A673 (cell line): ENCODE measurements at regions not wholly inside any gene's neighbourhood (a gene's known extent, or its start where the extent isn't known, plus 50 kb on each side); places are given as distances from the start of the nearest gene placed in this dataset.

Source experiments
- BruUV-seq: library from RNA; stranded (reverse); fragments of 400-500 nt; replicated peaks from 2 replicates; lab custom pipeline; 2021; lab: Mats Ljungman, UMichigan
- CTCF ChIA-PET: fragments of 300-600 bp; sonication (Branson Sonifier 250); formaldehyde crosslinking; loops from one replicate; lab custom pipeline; 2022; ENCODE audit warnings: antibody characterized with exemption; lab: Charles Lee
- POLR2A ChIA-PET: fragments of 300-600 bp; sonication (Branson Sonifier 250); formaldehyde crosslinking; loops from one replicate; lab custom pipeline; 2022; ENCODE audit warnings: antibody characterized with exemption; ENCODE audit not compliant: low non-redundant PET; lab: Charles Lee
- DNase-seq: peaks from one replicate; pipeline ENCODE4 v3.0.0-alpha.2; 2015; ENCODE audit warnings: low spot score
- H3K27ac ChIP-seq: fragments of 200-600 bp; sonication (generic); 2 replicates; pipeline ENCODE4 v1.5.1; 2016; ENCODE audit warnings: mixed run types, low read depth, mild to moderate bottlenecking, mixed read lengths, antibody characterized with exemption, low read length; ENCODE audit not compliant: poor library complexity, severe bottlenecking
- H3K27me3 ChIP-seq: fragments of 200-600 bp; sonication (generic); replicated peaks from 2 replicates; pipeline ENCODE4 v1.6.1; 2017; ENCODE audit warnings: mixed run types, low read depth, mild to moderate bottlenecking, mixed read lengths, antibody characterized with exemption, low read length; ENCODE audit not compliant: insufficient read depth, poor library complexity
- H3K36me3 ChIP-seq: fragments of 200-600 bp; sonication (generic); 2 replicates; pipeline ENCODE4 v1.6.1; 2016; ENCODE audit warnings: mixed run types, mild to moderate bottlenecking, mixed read lengths, antibody characterized with exemption, low read length; ENCODE audit not compliant: insufficient read depth, poor library complexity, severe bottlenecking
- H3K4me1 ChIP-seq: fragments of 200-600 bp; sonication (generic); 2 replicates; pipeline ENCODE4 v1.6.1; 2017; ENCODE audit warnings: mixed run types, mild to moderate bottlenecking, mixed read lengths, antibody characterized with exemption, low read length; ENCODE audit not compliant: insufficient read depth, poor library complexity, severe bottlenecking
- H3K4me3 ChIP-seq: fragments of 200-600 bp; sonication (generic); 2 replicates; pipeline ENCODE4 v1.5.1; 2016; ENCODE audit warnings: low read depth, mixed run types, mild to moderate bottlenecking, mixed read lengths, low read length; ENCODE audit not compliant: poor library complexity, severe bottlenecking
- H3K9me3 ChIP-seq: fragments of 200-600 bp; sonication (generic); 2 replicates; pipeline ENCODE4 v1.6.1; 2016; ENCODE audit warnings: mixed run types, low read depth, mild to moderate bottlenecking, mixed read lengths, antibody characterized with exemption, low read length; ENCODE audit not compliant: poor library complexity, severe bottlenecking
- EZH2 ChIP-seq: fragments of 200-600 bp; sonication (generic); IDR thresholded peaks from 2 replicates; pipeline ENCODE4 v1.6.1; 2017; ENCODE audit warnings: borderline replicate concordance, low read depth, mild to moderate bottlenecking, mixed read lengths, antibody characterized with exemption, low read length; ENCODE audit not compliant: poor library complexity, severe bottlenecking
- intact Hi-C: fragments of 100-400 bp; cut with micrococcal nuclease; formaldehyde crosslinking; loops from one replicate; pipeline ENCODE4 v1.10.0; 2022; ENCODE audit not compliant: unreplicated experiment
- TF ChIP-seq, protein P1 (sequence below): fragments of 300-800, 200-600 bp; sonication (generic); conservative IDR thresholded peaks from 2 replicates; pipeline ENCODE4 v1.5.1; 2017; ENCODE audit warnings: low read depth, mild to moderate bottlenecking, antibody characterized with exemption, low read length, moderate library complexity, mixed read lengths

DNA sequence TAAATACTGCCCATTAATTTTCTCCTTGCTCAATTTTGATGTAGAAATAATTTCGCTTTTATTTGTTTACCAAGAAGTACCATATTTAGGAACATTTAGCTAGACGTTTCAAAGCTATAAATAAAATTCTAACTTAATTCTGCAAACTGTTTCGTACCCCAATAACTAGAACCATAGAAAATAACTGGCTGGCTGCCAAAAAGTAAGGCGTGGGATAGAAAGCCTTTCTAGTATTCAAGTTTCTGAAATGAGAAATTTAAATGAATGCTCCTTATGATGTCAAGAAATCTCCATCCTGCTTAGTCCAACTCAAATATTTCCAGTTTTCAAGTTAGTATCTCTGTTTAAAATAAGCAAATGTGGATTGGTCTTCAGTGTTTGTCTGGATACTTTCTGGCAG is 167.4 kb downstream of the FBXO8 start:
- TF ChIP-seq EZH2 = no peak
- TF ChIP-seq, protein P1, sequence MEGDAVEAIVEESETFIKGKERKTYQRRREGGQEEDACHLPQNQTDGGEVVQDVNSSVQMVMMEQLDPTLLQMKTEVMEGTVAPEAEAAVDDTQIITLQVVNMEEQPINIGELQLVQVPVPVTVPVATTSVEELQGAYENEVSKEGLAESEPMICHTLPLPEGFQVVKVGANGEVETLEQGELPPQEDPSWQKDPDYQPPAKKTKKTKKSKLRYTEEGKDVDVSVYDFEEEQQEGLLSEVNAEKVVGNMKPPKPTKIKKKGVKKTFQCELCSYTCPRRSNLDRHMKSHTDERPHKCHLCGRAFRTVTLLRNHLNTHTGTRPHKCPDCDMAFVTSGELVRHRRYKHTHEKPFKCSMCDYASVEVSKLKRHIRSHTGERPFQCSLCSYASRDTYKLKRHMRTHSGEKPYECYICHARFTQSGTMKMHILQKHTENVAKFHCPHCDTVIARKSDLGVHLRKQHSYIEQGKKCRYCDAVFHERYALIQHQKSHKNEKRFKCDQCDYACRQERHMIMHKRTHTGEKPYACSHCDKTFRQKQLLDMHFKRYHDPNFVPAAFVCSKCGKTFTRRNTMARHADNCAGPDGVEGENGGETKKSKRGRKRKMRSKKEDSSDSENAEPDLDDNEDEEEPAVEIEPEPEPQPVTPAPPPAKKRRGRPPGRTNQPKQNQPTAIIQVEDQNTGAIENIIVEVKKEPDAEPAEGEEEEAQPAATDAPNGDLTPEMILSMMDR = no peak
- no peak for DNase-seq
- H3K27ac ChIP-seq = no peak overlapping the region
- BruUV-seq = no TSS peak
- no peaks in the 10 kb centered on the region for H3K9me3 ChIP-seq
- POLR2A ChIA-PET = no interaction called here
- CTCF ChIA-PET = no interaction called here
- no peak overlapping the region for H3K4me3 ChIP-seq
- H3K36me3 ChIP-seq = no peaks in the 10 kb centered on the region
- intact Hi-C loops = no loop called here
- H3K27me3 ChIP-seq = no peaks in the 10 kb centered on the region
- peaks cover 19% of the 10 kb centered on the region for H3K4me1 ChIP-seq

DNA sequence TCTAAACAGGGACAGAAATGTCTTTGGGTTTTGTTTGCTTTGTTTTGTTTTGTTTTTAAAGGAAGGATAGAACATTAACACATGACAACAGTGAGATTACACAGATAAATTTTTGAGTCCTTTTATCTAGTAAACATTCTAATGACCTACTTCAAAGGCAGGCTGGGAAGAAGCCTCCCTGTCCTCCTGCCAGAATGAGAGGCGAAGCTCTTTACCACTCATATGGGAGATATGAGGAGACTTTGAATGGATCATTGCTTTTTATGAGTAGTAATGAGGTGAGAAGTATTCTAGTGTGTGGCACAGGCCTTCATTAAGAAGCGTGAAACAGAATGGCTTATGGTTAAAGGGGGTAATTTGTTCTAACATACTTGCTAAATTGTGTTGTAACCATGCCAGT is 172.0 kb downstream of the FBXO8 start:
- TF ChIP-seq, protein P1 = no peak
- no peak for TF ChIP-seq EZH2
- H3K4me1 ChIP-seq = peaks cover 6% of the 10 kb centered on the region
- intact Hi-C loops = no loop called here
- BruUV-seq = no TSS peak
- no peaks in the 10 kb centered on the region for H3K36me3 ChIP-seq
- no peak overlapping the region for H3K27ac ChIP-seq
- H3K9me3 ChIP-seq = no peaks in the 10 kb centered on the region
- no peaks in the 10 kb centered on the region for H3K27me3 ChIP-seq
- H3K4me3 ChIP-seq = no peak overlapping the region
- ChIA-PET CTCF (no interaction called here), POLR2A (no interaction called here)
- no peak for DNase-seq

DNA sequence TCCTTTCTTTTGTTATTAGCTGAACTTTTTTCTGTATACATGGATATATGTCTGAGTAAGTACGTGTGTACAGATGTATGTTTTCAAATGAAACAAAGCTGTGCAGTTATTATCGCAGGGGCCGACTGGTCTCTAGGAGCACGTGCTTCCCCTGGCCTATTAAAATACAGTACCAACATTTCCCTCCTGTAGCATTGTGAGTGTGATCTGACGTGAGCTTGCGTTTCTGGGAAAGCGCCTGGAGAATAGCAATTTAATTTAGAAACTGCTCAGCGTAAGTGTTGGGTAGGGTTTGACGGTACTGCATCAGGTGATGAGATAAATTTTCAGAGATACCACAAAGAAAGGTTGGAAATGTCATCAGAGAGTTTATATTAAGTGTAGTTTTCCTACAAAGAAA is 173.3 kb downstream of the FBXO8 start:
- no peak overlapping the region for H3K4me3 ChIP-seq
- TF ChIP-seq EZH2 = no peak
- TF ChIP-seq, protein P1 = no peak
- DNase-seq = no peak
- POLR2A ChIA-PET = interaction anchor here (0.7 kb wide), 1 partner anchor 18 kb away, joined by 8 read pairs; no protein-coding TSS in a partner anchor
- H3K9me3 ChIP-seq = no peaks in the 10 kb centered on the region
- CTCF ChIA-PET = no interaction called here
- no peaks in the 10 kb centered on the region for H3K4me1 ChIP-seq
- H3K27ac ChIP-seq = no peak overlapping the region
- intact Hi-C loops = no loop called here
- no peaks in the 10 kb centered on the region for H3K36me3 ChIP-seq
- no peaks in the 10 kb centered on the region for H3K27me3 ChIP-seq
- no TSS peak for BruUV-seq
